Panc1 (cell line): ENCODE measurements at regions not wholly inside any gene's neighbourhood (a gene's known extent, or its start where the extent isn't known, plus 50 kb on each side); places are given as distances from the start of the nearest gene placed in this dataset.
"Not testable (repeated sequence)": the region's sequence is repeated elsewhere in the genome, so short reads cannot be mapped to it uniquely, and the experiment has no call there.

Experiments used
- ATAC-seq: fragments of 200-7000 bp; cut with Tn5 transposase; 2 replicates; pipeline ENCODE4 v1.9.1; 2020; ENCODE audit warnings: mild to moderate bottlenecking, moderate library complexity
- BruUV-seq: library from RNA; stranded (reverse); fragments of 400-500 nt; replicated peaks from 2 replicates; lab custom pipeline; 2021; lab: Mats Ljungman, UMichigan
- CTCF ChIA-PET: fragments of 300-600 bp; sonication (Branson Sonifier 250); formaldehyde crosslinking; loops from one replicate; lab custom pipeline; 2022; ENCODE audit warnings: antibody characterized with exemption; lab: Charles Lee
- POLR2A ChIA-PET: fragments of 300-600 bp; sonication (Branson Sonifier 250); formaldehyde crosslinking; loops from one replicate; lab custom pipeline; 2022; ENCODE audit warnings: antibody characterized with exemption; lab: Charles Lee
- DNase-seq: peaks from one replicate; pipeline ENCODE4 v3.0.0-alpha.2; 2010; ENCODE audit warnings: low read depth, low spot score
- H3K27ac ChIP-seq: 2 replicates; pipeline ENCODE4 v1.5.1; 2011; ENCODE audit warnings: mild to moderate bottlenecking, low read length, inconsistent platforms
- H3K27me3 ChIP-seq: fragments of 200-500 bp; sonication (Bioruptor generic); 2 replicates; pipeline ENCODE4 v1.6.0; 2014; ENCODE audit warnings: low read length, inconsistent platforms; ENCODE audit not compliant: control insufficient read depth, insufficient read depth
- H3K36me3 ChIP-seq: fragments of 200-500 bp; sonication (Bioruptor generic); 2 replicates; pipeline ENCODE4 v1.5.1; 2014; ENCODE audit warnings: inconsistent platforms, mild to moderate bottlenecking, low read length, moderate library complexity; ENCODE audit not compliant: control insufficient read depth, insufficient read depth
- H3K4me1 ChIP-seq: 2 replicates; pipeline ENCODE4 v1.5.1; 2011; ENCODE audit warnings: inconsistent platforms, mild to moderate bottlenecking, low read length, moderate library complexity; ENCODE audit not compliant: control insufficient read depth, insufficient read depth
- H3K4me3 ChIP-seq, 2 experiments: 2 replicates each; pipeline ENCODE4 v1.5.1; 2011 to 2012; ENCODE audit warnings: low read depth in 2 of 2, low read length in 2 of 2, mild to moderate bottlenecking in 2 of 2, inconsistent platforms in 1 of 2, moderate library complexity in 1 of 2
- H3K9me3 ChIP-seq: fragments of 200-500 bp; sonication (Bioruptor generic); 2 replicates; pipeline ENCODE4 v1.5.1; 2014; ENCODE audit warnings: low read depth, mild to moderate bottlenecking, inconsistent platforms, low read length, moderate library complexity; ENCODE audit not compliant: control insufficient read depth, insufficient read depth
- CTCF ChIP-seq: fragments of 450-650 bp; IDR thresholded peaks from 2 replicates; pipeline ENCODE4 v1.5.1; 2017; ENCODE audit warnings: mild to moderate bottlenecking
- POLR2AphosphoS5 ChIP-seq: IDR thresholded peaks from 2 replicates; pipeline ENCODE4 v1.6.1; 2012; ENCODE audit warnings: mild to moderate bottlenecking, low read depth, low read length, moderate library complexity
- REST ChIP-seq, 2 experiments: IDR thresholded peaks; 2 replicates each; pipeline ENCODE4 v1.6.1; 2011 to 2012; ENCODE audit warnings: low read depth in 2 of 2, control low read depth in 1 of 2, low read length in 1 of 2, mild to moderate bottlenecking in 1 of 2, moderate library complexity in 1 of 2; ENCODE audit not compliant: insufficient read depth in 1 of 2
- SIN3A ChIP-seq: IDR thresholded peaks from 2 replicates; pipeline ENCODE4 v1.6.1; 2012; ENCODE audit warnings: low read depth, mild to moderate bottlenecking, low read length, moderate library complexity, borderline replicate concordance; ENCODE audit not compliant: insufficient read depth
- TCF7L2 ChIP-seq: IDR thresholded peaks from 2 replicates; pipeline ENCODE4 v1.6.1; 2011; ENCODE audit warnings: mild to moderate bottlenecking, low read depth, low read length, inconsistent platforms
- in situ Hi-C: cut with HindIII; loops from 2 replicates; pipeline ENCODE4 v1.10.0; 2016; ENCODE audit warnings: low sequenced_read_pairs, low pct_unique_long_range_greater_than_20kb
- intact Hi-C: fragments of 100-400 bp; cut with micrococcal nuclease; formaldehyde crosslinking; loops from one replicate; pipeline ENCODE4 v1.10.0; 2022; ENCODE audit not compliant: unreplicated experiment

DNA sequence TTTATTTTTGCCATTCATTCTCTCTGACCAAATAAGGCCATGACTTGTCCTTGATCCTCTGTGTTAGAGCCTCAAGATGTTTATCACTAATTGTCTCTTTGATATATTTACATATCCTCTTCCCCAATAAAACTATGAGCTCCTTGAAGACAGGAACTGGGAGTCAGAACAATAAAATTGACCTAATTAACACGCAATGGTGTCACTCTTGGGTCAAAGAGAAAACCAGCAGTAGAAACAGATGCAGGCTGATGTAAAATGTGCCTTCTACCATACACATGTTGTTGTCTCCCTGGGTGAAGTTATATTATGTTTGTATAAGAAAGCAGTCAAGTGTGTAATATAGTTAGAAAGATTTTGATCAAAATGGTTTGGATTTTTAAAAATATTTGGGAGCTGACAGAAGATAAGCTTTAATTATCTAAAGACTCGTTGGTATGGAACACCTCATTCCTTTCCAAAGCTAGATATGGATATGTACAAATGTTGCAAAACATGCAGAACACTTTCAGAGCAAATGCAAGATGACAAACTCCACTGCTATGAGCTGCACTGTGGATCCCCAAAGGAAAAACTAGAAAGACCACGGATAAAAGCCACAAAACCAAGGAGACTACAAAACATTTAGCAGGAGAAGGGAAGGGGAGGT, 109.7 kb upstream of the STMND1 start:
- no peaks in the 10 kb centered on the region for H3K36me3 ChIP-seq
- TF ChIP-seq CTCF (no peak), POLR2AphosphoS5 (no peak), SIN3A (no peak), TCF7L2 (no peak), REST (IDR thresholded peaks at IDR 0.05; ENCODE audit: insufficient read depth in 1 of 2, low read depth in 2 of 2, low read length in 1 of 2) (no peak)
- in situ Hi-C loops, result no loop called here
- ChIA-PET POLR2A (no interaction called here), CTCF (no interaction called here)
- no peaks in the 10 kb centered on the region for H3K4me1 ChIP-seq
- intact Hi-C loops, result no loop called here
- peaks cover 4% of the 10 kb centered on the region; the same call in 1 of the 2 replicates for H3K27me3 ChIP-seq
- no peak for ATAC-seq
- H3K9me3 ChIP-seq, result no peaks in the 10 kb centered on the region
- DNase-seq, result no peak
- BruUV-seq, result no TSS peak
- H3K4me3 ChIP-seq, result no peak overlapping the region
- no peak overlapping the region for H3K27ac ChIP-seq

- CTCF ChIA-PET, H3K27ac ChIP-seq, H3K4me3 ChIP-seq, H3K9me3 ChIP-seq, DNase-seq, H3K4me1 ChIP-seq, in situ Hi-C loops, H3K36me3 ChIP-seq, intact Hi-C loops, BruUV-seq, H3K27me3 ChIP-seq, ATAC-seq: not testable (repeated sequence)
- POLR2A ChIA-PET, result interaction anchor here (1.0 kb wide), 1 partner anchor 8 kb away, joined by 3 read pairs; no protein-coding TSS in a partner anchor
Measured at GRCh38 chr6:16989976-16990375, 111.9 kb upstream of the STMND1 start.

DNA sequence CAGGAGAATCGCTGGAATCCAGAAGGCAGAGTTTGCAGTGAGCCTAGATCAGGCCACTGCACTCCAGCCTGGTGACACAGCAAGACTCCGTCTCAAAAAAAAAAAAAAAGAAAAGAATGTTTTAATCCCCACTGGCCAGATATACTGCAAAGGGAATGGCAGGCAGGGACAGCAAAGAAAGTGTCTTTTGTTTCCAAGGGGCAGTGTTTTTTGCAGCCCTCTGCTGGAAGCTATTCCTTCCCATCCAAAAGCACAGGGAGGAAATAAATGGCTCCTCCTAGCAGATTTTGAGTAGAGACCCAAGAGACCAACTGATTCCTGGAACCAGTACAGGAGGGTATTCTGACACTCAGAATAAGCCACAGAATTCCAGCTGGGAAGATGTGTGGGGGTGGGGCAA, 112.5 kb upstream of the STMND1 start:
- ChIA-PET POLR2A (no interaction called here), CTCF (interaction anchor here (0.7 kb wide), 1 partner anchor 563 kb away, joined by 3 read pairs; no protein-coding TSS in a partner anchor)
- in situ Hi-C loops, result no loop called here
- no TSS peak for BruUV-seq
- Histone ChIP-seq H3K4me1 (no peaks in the 10 kb centered on the region), H3K9me3 (no peaks in the 10 kb centered on the region), H3K27me3 (peaks cover 7% of the 10 kb centered on the region), H3K4me3 (no peak overlapping the region), H3K27ac (no peak overlapping the region), H3K36me3 (no peaks in the 10 kb centered on the region)
- ATAC-seq (no peak), DNase-seq (no peak)
- intact Hi-C loops, result no loop called here
- TF ChIP-seq CTCF (no peak), SIN3A (no peak), REST (IDR thresholded peaks at IDR 0.05; ENCODE audit: insufficient read depth in 1 of 2, low read depth in 2 of 2, low read length in 1 of 2) (no peak), TCF7L2 (no peak), POLR2AphosphoS5 (no peak)
